ENCODE measurements at regions not wholly inside any gene's neighbourhood (a gene's known extent, or its start where the extent isn't known, plus 50 kb on each side); places are given as distances from the start of the nearest gene placed in this dataset.

DNA sequence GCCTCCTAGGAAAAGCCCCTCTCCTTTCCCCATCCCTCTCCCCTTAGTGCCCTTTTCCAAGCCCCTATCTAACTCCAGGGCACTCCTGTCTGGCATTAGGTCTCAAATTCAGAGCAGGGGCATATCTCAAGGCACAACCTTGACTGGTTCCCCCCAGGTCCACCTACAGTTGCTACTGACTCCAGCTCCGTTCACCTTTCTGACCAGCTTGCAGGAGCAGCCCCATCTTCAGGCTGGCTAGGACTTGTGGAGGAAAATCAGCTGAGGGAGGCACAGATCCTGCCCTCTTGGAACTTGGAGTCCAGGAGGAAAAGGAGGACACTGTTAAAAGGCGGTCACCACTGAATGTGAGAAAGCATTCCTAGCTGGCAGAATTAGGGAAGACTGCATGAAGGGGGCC, 152.4 kb downstream of the ZFP36L2 start:
- Histone ChIP-seq H3K27me3 (ENCODE audit: control insufficient read depth, extremely low read depth, insufficient read depth, low read length) (no peaks in the 10 kb centered on the region), H2AFZ (ENCODE audit: control insufficient read depth, low read length) (no peak overlapping the region), H3K27ac (ENCODE audit: control insufficient read depth, insufficient read depth, low read length) (peak overlapping the region; percentile 97), H3K9ac (ENCODE audit: control insufficient read depth, extremely low read depth, insufficient read depth, low read length) (peak overlapping the region; percentile 91), H3K4me1 (ENCODE audit: control insufficient read depth, extremely low read depth, insufficient read depth, low read length) (peaks cover 55% of the 10 kb centered on the region), H3K36me3 (ENCODE audit: control insufficient read depth in 2 of 2, extremely low read depth in 1 of 2, insufficient read depth in 2 of 2, low read length in 2 of 2) (peaks cover 0 to 2% of the 10 kb centered on the region in 2 experiments), H3K4me2 (ENCODE audit: control insufficient read depth, extremely low read depth, insufficient read depth, low read depth, low read length) (peak overlapping the region; percentile 94), H3K4me3 (ENCODE audit: control insufficient read depth in 2 of 3, extremely low read depth in 1 of 3, insufficient read depth in 2 of 3, low read depth in 1 of 3, low read length in 3 of 3) (peak overlapping the region; percentile 46 to 67 (median 64)), H3K9me3 (ENCODE audit: control insufficient read depth, low read depth, low read length) (no peaks in the 10 kb centered on the region), H3K79me2 (ENCODE audit: control insufficient read depth, insufficient read depth, low read length) (peaks cover 10% of the 10 kb centered on the region), H3K9me1 (ENCODE audit: control insufficient read depth, extremely low read depth, insufficient read depth, low read length) (no peaks in the 10 kb centered on the region), H4K20me1 (ENCODE audit: control insufficient read depth, extremely low read depth, insufficient read depth, low read length) (no peaks in the 10 kb centered on the region)
- DNase-seq (ENCODE audit: low read depth, low spot score) (no peak), FAIRE-seq (no peak)
- no peak for TF ChIP-seq EZH2 (IDR thresholded peaks at IDR 0.05; ENCODE audit: low read length)
- TF ChIP-seq, protein P1, sequence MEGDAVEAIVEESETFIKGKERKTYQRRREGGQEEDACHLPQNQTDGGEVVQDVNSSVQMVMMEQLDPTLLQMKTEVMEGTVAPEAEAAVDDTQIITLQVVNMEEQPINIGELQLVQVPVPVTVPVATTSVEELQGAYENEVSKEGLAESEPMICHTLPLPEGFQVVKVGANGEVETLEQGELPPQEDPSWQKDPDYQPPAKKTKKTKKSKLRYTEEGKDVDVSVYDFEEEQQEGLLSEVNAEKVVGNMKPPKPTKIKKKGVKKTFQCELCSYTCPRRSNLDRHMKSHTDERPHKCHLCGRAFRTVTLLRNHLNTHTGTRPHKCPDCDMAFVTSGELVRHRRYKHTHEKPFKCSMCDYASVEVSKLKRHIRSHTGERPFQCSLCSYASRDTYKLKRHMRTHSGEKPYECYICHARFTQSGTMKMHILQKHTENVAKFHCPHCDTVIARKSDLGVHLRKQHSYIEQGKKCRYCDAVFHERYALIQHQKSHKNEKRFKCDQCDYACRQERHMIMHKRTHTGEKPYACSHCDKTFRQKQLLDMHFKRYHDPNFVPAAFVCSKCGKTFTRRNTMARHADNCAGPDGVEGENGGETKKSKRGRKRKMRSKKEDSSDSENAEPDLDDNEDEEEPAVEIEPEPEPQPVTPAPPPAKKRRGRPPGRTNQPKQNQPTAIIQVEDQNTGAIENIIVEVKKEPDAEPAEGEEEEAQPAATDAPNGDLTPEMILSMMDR (optimal IDR thresholded peaks at IDR 0.05 in 1 of 3, IDR thresholded peaks at IDR 0.05 in 1 of 3, conservative IDR thresholded peaks at IDR 0.05 in 1 of 3; ENCODE audit: extremely low read depth in 1 of 3, insufficient read depth in 2 of 3, low read length in 3 of 3): no peak
- dilution Hi-C loops (cut with MboI; ENCODE audit: extremely low pct_ligation_motif_present, low sequenced_read_pairs): no loop called here

GRCh38 chr2:43073401-43073825, 153.0 kb downstream of the ZFP36L2 start:
- peak overlapping the region; percentile 94 for H3K4me2 ChIP-seq (ENCODE audit: control insufficient read depth, extremely low read depth, insufficient read depth, low read depth, low read length)
- H3K9me3 ChIP-seq (ENCODE audit: control insufficient read depth, low read depth, low read length): no peaks in the 10 kb centered on the region
- FAIRE-seq (peak; percentile 94), DNase-seq (ENCODE audit: low read depth, low spot score) (peak; percentile 99)
- H3K79me2 ChIP-seq (ENCODE audit: control insufficient read depth, insufficient read depth, low read length): peaks cover 10% of the 10 kb centered on the region
- H3K36me3 ChIP-seq (ENCODE audit: control insufficient read depth in 2 of 2, extremely low read depth in 1 of 2, insufficient read depth in 2 of 2, low read length in 2 of 2): peaks cover 0 to 2% of the 10 kb centered on the region in 2 experiments
- H4K20me1 ChIP-seq (ENCODE audit: control insufficient read depth, extremely low read depth, insufficient read depth, low read length): no peaks in the 10 kb centered on the region
- dilution Hi-C loops (cut with MboI; ENCODE audit: extremely low pct_ligation_motif_present, low sequenced_read_pairs): no loop called here
- H3K9me1 ChIP-seq (ENCODE audit: control insufficient read depth, extremely low read depth, insufficient read depth, low read length): no peaks in the 10 kb centered on the region
- H2AFZ ChIP-seq (ENCODE audit: control insufficient read depth, low read length): no peak overlapping the region
- H3K4me1 ChIP-seq (ENCODE audit: control insufficient read depth, extremely low read depth, insufficient read depth, low read length): peaks cover 62% of the 10 kb centered on the region
- H3K27me3 ChIP-seq (ENCODE audit: control insufficient read depth, extremely low read depth, insufficient read depth, low read length): no peaks in the 10 kb centered on the region
- H3K4me3 ChIP-seq (ENCODE audit: control insufficient read depth in 2 of 3, extremely low read depth in 1 of 3, insufficient read depth in 2 of 3, low read depth in 1 of 3, low read length in 3 of 3): peak overlapping the region; percentile 46 to 67 (median 64)
- TF ChIP-seq, protein P1 (optimal IDR thresholded peaks at IDR 0.05 in 1 of 3, IDR thresholded peaks at IDR 0.05 in 1 of 3, conservative IDR thresholded peaks at IDR 0.05 in 1 of 3; ENCODE audit: extremely low read depth in 1 of 3, insufficient read depth in 2 of 3, low read length in 3 of 3): no peak
- no peak for TF ChIP-seq EZH2 (IDR thresholded peaks at IDR 0.05; ENCODE audit: low read length)
- peak overlapping the region; percentile 91 for H3K9ac ChIP-seq (ENCODE audit: control insufficient read depth, extremely low read depth, insufficient read depth, low read length)
- H3K27ac ChIP-seq (ENCODE audit: control insufficient read depth, insufficient read depth, low read length): peak overlapping the region; percentile 97

Data from keratinocyte (primary cell).